AG09319 (cell line): ENCODE measurements at regions not wholly inside any gene's neighbourhood (a gene's known extent, or its start where the extent isn't known, plus 50 kb on each side); places are given as distances from the start of the nearest gene placed in this dataset.

ENCODE experiments used
- DNase-seq: peaks from one replicate; pipeline ENCODE4 v3.0.0-alpha.2; 2010; ENCODE audit warnings: low read depth; ENCODE audit errors: extremely low read depth
- CTCF ChIP-seq: IDR thresholded peaks from 2 replicates; pipeline ENCODE4 v1.5.1; 2011; ENCODE audit warnings: low read depth, mild to moderate bottlenecking, inconsistent platforms, low read length, moderate library complexity

GRCh38 chr2:226002438-226002837 is 602.9 kb downstream of the NYAP2 start:
- TF ChIP-seq CTCF, result no peak
- DNase-seq, result peak; percentile 52

- DNase-seq, result no peak
- no peak for TF ChIP-seq CTCF
Measured at GRCh38 chr2:226001716-226002115, 602.2 kb downstream of the NYAP2 start.

- DNase-seq, result no peak
Measured at GRCh38 chr2:225999692-226000091, 600.2 kb downstream of the NYAP2 start.

GRCh38 chr2:225998653-225999052 is 599.1 kb downstream of the NYAP2 start:
- TF ChIP-seq CTCF, result no peak

More at GRCh38 chr2:225999692-226000091, 600.2 kb downstream of the NYAP2 start:
- TF ChIP-seq CTCF, result no peak

GRCh38 chr2:225998116-225998515 is 598.6 kb downstream of the NYAP2 start:
- no peak for DNase-seq
- TF ChIP-seq CTCF, result no peak

More at GRCh38 chr2:225998653-225999052, 599.1 kb downstream of the NYAP2 start:
- no peak for DNase-seq

GRCh38 chr2:225996462-225996828 is 596.9 kb downstream of the NYAP2 start:
- no peak for DNase-seq

More at GRCh38 chr2:225996462-225996828, 596.9 kb downstream of the NYAP2 start:
- TF ChIP-seq CTCF, result no peak
